Bone marrow (tissue), 2 donors: ENCODE measurements at regions not wholly inside any gene's neighbourhood (a gene's known extent, or its start where the extent isn't known, plus 50 kb on each side); places are given as distances from the start of the nearest gene placed in this dataset.

Experiments
- DNase-seq, 2 donors: peaks; one replicate each; lab custom pipeline; 2025; lab: John Stamatoyannopoulos, UW

- DNase-seq: no peak
Observed at GRCh38 chr4:138749303-138749702, 266.3 kb upstream of the NOCT start.

DNA sequence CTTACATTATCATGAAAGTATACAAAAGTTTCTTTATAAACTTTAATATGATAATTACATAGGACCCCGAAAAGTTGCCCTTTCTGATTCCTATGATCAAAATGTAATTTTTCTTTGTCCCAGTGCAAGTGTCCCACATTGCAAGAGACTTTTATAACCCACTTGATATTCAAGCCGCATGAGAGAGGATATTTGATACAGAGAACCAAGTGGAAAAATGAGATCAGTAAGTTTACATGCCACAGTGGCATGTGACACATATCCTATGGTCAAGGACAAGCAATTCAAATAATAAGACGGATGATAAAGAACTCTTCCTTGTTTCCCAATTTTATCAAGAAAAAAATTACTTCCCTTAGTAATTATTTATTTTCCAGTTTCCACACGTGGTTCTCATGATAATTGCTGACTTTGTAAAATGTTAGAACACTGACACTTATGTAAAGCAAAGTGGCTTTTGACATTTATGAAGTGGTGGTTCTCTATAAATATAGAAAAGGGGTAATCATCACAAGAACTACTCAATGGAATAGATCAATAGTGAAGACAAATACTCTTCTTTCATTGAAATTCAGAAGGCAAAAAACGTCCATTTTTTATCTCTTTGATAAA, 273.7 kb upstream of the NOCT start:
- no peak for DNase-seq

DNA sequence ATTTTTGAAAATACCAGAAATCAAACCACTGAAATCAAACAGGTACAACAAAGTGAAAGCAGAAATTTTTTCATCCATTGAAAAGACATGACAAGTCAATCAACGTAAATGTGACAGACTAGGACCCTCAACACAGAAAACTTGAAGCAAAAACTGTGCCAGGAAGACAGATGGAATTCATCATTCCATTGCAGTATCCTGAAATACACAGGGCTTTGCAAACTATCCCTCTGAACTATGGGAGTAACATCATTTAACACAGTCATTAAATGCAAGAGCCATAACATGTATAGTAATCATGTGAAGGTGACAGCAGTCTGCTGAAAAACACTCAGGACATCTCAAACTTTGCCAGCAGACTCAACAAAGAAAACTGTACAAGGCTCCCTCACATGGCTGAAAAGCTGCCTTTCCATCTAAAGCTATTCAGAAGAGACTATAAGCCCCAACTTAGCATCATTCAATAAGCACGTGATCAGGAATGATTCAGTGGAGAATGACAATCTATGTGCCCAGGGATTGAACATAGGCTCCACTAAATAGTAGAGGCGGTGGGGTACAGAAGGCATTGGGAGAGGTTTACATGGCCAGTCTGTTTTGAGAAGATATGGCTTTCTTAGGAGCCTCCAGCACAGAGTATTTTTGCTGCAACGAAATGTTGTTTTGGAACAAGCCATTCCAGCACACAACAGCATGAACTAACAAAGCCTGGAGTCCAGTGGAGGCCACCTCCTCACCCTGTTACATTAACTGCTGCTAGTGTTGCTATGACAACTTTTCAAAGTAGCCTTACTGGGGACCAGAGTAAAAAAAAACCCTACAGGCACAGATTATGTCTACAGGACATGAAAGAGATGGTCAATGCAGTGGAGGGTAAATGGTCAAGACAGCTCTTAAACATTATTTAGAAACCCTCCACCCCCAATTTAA, 274.5 kb upstream of the NOCT start:
- DNase-seq: no peak

- DNase-seq: no peak
Observed at GRCh38 chr4:138736362-138736761, 279.2 kb upstream of the NOCT start.

GRCh38 chr4:138734746-138735145, 280.8 kb upstream of the NOCT start:
- DNase-seq: no peak

- no peak for DNase-seq
Observed at GRCh38 chr4:138728566-138728965, 287.0 kb upstream of the NOCT start.

- no peak for DNase-seq
Observed at GRCh38 chr4:138727731-138728130, 287.9 kb upstream of the NOCT start.

DNA sequence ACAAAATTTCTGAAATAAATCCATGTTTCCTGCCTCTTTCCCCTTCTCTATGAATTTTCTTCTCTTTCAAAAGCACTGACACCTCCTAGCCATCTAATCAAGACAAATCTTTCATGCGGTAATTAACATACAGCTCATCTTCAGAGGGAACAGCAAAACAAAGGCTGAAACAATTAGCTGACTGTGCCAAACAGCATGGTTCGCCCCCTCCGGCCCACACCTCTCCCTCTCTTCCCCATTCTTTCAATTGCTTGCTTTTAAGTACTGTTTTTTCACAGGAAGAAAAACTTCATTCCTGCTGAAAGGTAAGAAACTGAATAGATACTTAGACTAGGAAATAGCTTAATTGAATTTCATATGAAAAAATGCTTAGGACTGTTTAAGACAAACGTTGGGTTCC, 291.1 kb upstream of the NOCT start:
- DNase-seq: no peak

- no peak for DNase-seq
Observed at GRCh38 chr4:138716559-138717335, 298.8 kb upstream of the NOCT start.

DNA sequence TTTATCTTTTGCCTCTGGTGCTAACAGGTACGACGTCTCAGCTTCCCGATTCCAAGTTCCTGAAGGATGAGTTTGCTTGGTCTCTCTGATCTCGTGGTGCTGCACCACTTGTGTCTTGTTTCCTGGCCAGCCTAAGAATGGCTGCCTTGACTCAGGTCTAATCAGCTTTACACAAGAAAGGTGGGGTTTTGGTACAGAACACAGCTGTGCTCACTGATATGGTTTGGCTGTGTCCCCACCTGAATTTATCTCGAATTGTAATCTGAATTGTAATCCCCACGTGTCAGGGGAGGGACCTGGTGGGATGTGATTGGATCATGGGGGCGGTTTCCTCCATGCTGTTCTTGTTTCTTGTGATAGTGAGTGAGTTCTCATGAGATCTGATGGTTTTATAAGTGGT, 305.3 kb upstream of the NOCT start:
- DNase-seq: no peak

- DNase-seq: no peak
Observed at GRCh38 chr4:138709859-138710258, 305.7 kb upstream of the NOCT start.

- no peak for DNase-seq
Observed at GRCh38 chr4:138707746-138708677, 307.6 kb upstream of the NOCT start.

GRCh38 chr4:138706201-138706600, 309.4 kb upstream of the NOCT start:
- no peak for DNase-seq

DNA sequence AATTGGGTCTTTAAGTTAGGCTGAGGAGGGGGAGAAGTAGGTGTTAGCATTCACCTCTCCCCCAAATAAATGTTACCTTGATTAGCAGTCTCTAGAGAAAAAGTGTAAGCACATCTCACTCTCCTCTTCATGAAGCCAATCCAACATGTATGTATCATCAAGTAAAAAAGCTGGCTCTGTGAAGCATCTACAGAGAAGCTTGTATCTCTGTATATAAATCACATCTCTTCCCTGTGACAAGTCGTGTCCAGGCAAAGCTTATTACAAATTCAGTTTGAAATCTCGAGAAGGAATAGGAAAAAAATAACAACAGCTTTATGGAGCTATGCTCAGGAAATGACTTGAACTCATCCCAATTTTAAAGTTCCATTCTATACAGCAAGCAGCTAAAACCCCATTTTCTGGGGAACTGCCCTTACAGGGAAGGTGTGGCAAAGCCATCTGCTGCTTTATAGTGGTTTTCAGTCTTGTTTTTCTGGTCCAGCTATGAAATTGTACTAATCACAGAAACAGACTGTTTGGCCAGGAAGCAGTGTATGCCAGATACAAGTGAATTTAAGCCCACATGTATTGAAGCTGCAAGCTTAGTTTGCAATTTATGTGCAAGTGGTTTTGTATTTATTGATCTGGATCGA, 313.3 kb upstream of the NOCT start:
- DNase-seq: no peak

- DNase-seq: no peak
Observed at GRCh38 chr4:138698641-138699040, 316.9 kb upstream of the NOCT start.

GRCh38 chr4:138697851-138698250, 317.7 kb upstream of the NOCT start:
- DNase-seq: no peak

DNA sequence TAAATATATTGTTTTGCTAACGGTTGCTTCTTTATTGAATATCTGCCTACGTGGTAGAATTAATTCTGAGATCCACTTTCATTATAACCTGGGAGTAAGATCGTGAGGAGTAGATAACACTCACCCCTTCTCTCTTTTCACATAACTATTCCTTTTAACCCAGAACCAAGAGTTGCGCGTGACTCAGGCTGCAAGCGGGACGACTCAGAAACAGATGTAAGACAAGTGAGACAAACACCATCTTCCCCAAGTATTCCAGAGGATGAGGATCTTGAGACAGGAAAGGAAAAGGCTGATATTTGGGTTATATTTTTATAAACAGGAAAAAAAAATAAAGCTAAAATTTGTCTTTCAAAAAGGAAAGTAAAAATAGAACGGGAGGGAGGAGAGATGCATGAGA, 318.8 kb upstream of the NOCT start:
- DNase-seq: no peak

DNA sequence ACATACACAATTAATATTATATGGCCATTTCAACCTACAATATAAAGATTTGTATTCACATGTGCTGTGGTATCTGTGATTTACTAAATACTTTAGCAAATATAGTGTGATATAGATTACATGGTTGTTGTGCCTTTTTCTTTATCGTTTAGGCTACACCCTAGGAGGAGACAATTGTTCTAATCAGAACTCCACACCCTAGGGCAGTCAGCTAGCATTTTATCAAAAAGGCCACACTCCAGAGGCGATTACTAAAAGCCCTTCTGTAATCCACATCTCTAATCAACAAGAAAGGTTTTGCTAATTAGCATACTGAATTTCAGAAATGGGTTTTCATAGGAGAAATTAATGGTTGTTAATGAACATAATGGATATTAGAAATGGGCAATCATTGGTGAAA, 319.5 kb upstream of the NOCT start:
- DNase-seq: no peak

DNA sequence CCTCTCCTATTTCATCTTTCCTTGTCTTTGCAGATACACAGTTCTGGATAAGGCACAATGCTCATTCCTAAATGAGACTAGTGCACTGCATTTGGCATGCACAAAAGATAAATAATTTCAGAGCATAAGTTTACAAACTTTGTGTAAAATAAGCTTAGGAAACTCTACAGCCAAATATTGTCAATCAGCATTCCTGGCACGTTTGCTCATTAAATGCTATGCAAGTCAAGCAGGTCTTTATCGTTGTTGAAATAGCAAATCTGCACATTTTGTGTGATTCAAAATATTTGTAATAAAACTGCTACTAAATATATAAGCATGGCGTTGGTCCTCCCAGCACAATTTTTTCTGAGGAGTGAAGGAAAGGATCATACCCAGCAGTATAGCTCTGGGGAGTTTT, 322.1 kb upstream of the NOCT start:
- no peak for DNase-seq

DNA sequence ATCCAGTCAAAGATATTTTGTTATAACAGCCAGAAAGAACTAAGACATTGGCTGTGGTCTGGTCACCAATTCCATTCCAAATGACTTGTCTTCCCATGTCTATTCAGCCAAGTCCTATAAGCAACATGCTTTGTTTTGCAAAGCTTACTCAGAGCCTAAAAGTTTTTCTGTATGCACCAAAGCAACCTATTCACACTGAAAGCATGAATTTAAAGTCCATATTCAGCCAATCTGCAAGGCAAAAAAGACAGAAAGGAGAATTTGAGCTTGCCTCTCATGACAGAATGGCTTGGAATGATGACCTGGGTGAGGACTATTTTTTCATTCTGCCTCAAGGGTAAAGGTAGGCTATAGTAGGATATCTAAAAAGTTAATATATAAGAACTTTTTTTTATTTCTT, 323.2 kb upstream of the NOCT start:
- no peak for DNase-seq

- no peak for DNase-seq
Observed at GRCh38 chr4:138689593-138689992, 326.0 kb upstream of the NOCT start.
